Bronchial epithelial cell (primary cell): ENCODE measurements at regions not wholly inside any gene's neighbourhood (a gene's known extent, or its start where the extent isn't known, plus 50 kb on each side); places are given as distances from the start of the nearest gene placed in this dataset.

Experiments used
- DNase-seq: peaks from one replicate; pipeline ENCODE4 v3.0.0-alpha.2; 2010; ENCODE audit warnings: low read depth
- FAIRE-seq: peaks from 2 replicates; lab custom pipeline; 2011; peaks lifted over from hg19 to GRCh38; lab: Jason Lieb, UNC
- H3K27me3 ChIP-seq: 2 replicates; pipeline ENCODE4 v1.5.1; 2011; ENCODE audit warnings: low read length; ENCODE audit not compliant: control insufficient read depth, insufficient read depth
- H3K36me3 ChIP-seq: 2 replicates; pipeline ENCODE4 v1.5.1; 2011; ENCODE audit warnings: low read length; ENCODE audit not compliant: control insufficient read depth, insufficient read depth
- H3K4me3 ChIP-seq: 2 replicates; pipeline ENCODE4 v1.5.1; 2011; ENCODE audit warnings: mild to moderate bottlenecking, low read depth, low read length, control low read depth
- TF ChIP-seq, protein P1 (sequence below): IDR thresholded peaks from 2 replicates; pipeline ENCODE4 v1.5.1; 2011; ENCODE audit warnings: mild to moderate bottlenecking, moderate library complexity, low read length, control low read depth, inconsistent platforms; ENCODE audit not compliant: insufficient read depth, severe bottlenecking

DNA sequence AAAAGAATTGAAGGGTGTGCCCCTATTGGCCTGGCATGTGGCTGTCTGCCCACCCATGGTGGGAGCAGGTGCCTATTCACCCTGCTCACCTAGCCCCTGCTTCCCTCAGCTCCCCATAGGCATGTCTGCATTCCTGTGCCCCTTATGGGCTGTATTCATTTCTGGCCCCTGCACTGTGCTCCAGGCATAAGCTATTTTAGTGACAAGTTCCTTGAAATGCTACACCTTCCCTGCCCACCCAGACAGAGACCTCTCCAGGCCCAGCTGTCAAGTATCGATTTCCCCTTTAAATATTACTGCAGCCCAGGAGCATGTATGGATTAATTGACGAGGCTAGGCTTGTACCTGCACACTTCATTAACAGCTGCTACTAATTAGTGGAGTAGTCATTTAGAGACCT lies 235.4 kb downstream of the RPS24 start:
- FAIRE-seq, result no peak
- peaks cover 1% of the 10 kb centered on the region for H3K27me3 ChIP-seq
- no peak for DNase-seq
- H3K36me3 ChIP-seq, result no peaks in the 10 kb centered on the region
- TF ChIP-seq, protein P1, sequence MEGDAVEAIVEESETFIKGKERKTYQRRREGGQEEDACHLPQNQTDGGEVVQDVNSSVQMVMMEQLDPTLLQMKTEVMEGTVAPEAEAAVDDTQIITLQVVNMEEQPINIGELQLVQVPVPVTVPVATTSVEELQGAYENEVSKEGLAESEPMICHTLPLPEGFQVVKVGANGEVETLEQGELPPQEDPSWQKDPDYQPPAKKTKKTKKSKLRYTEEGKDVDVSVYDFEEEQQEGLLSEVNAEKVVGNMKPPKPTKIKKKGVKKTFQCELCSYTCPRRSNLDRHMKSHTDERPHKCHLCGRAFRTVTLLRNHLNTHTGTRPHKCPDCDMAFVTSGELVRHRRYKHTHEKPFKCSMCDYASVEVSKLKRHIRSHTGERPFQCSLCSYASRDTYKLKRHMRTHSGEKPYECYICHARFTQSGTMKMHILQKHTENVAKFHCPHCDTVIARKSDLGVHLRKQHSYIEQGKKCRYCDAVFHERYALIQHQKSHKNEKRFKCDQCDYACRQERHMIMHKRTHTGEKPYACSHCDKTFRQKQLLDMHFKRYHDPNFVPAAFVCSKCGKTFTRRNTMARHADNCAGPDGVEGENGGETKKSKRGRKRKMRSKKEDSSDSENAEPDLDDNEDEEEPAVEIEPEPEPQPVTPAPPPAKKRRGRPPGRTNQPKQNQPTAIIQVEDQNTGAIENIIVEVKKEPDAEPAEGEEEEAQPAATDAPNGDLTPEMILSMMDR, result no peak
- no peak overlapping the region for H3K4me3 ChIP-seq

GRCh38 chr10:78272329-78272728 lies 238.7 kb downstream of the RPS24 start:
- DNase-seq (no peak), FAIRE-seq (no peak)
- no peaks in the 10 kb centered on the region for H3K36me3 ChIP-seq
- H3K27me3 ChIP-seq, result no peaks in the 10 kb centered on the region
- H3K4me3 ChIP-seq, result no peak overlapping the region
- TF ChIP-seq, protein P1, result no peak

- no peak for FAIRE-seq
- TF ChIP-seq, protein P1, result no peak
- DNase-seq, result no peak
These were observed 240.8 kb downstream of the RPS24 start for GRCh38 chr10:78274491-78274890.

DNA sequence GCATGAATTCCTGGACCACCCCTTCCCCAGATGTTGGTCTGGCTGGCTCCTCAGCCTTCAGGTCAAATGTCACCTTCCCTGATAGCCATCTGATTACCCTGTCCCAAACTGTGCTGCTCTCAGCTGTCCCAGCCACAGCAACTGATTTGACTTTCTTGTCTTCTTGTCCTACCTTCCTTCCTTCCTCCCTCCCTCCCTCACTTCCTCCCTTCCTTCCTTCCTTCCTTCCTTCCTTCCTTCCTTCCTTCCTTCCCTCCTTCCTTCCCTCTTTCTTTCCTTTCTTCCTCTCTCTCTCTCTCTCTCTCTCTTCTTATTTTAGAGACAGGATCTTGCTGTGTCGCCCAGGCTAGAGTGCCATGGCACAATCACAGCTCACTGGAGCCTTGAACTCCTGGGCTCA lies 242.5 kb downstream of the RPS24 start:
- FAIRE-seq, result no peak
- no peak overlapping the region for H3K4me3 ChIP-seq
- DNase-seq, result no peak
- TF ChIP-seq, protein P1, result no peak
- H3K27me3 ChIP-seq, result peaks cover 2% of the 10 kb centered on the region
- no peaks in the 10 kb centered on the region for H3K36me3 ChIP-seq

More at GRCh38 chr10:78274491-78274890, 240.8 kb downstream of the RPS24 start:
- Histone ChIP-seq H3K4me3 (no peak overlapping the region), H3K36me3 (no peaks in the 10 kb centered on the region), H3K27me3 (no peaks in the 10 kb centered on the region)

DNA sequence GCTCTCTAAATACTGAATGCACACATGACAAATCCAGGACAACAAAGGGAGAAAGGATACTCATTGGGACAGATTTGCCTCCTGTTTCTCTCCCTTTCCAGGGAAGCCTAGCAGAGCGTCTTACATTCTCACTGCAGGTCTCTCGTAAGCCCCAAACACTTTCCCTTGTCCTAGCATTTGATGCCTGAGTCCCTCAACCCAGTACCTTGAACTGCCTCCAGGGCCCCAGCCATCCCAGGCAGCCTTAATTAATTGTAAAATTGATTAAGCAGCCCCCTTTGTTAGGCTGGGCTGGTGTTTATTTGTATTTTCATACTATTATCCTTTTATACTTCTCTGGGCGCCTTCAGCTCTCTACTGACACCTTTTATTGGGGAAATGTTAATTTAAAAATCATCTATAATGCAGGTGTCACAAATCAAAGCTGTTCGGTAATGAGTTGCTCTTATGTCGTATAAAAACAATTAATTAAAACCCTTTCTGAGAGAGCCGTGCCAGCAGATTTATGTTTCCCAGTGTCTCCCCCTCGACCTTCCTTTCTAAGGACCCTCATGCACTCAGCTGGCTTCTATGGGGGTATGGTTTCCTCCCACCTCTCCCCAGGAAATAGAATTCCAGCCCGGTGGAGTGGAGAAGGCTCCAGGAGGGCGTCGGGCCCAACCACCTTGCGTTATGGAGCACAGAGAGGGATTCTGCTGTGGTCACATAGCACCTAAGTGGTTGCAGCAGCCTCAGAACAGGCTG lies 243.8 kb downstream of the RPS24 start:
- Histone ChIP-seq H3K27me3 (peaks cover 2% of the 10 kb centered on the region), H3K4me3 (no peak overlapping the region), H3K36me3 (no peaks in the 10 kb centered on the region)
- TF ChIP-seq, protein P1, result no peak
- DNase-seq (no peak), FAIRE-seq (no peak)

DNA sequence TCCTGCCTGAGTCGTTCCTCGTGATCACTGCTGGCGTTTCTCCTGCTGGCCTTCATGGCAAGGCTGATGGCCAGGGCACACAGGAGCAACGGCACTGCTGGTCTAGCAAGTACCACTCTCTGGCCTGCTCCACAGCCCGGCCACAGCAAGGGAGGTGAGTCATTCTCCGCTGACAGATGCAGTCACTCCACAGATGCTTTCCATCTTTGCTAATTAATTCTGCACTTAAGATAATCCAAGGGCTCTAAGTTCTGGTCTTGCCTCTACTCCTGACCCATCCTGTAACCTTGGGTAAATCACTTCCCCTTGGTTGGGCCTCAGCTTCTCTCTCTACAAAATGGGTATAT lies 244.4 kb downstream of the RPS24 start:
- Histone ChIP-seq H3K36me3 (no peaks in the 10 kb centered on the region), H3K4me3 (no peak overlapping the region), H3K27me3 (peaks cover 2% of the 10 kb centered on the region)
- DNase-seq, result no peak
- no peak for FAIRE-seq
- TF ChIP-seq, protein P1, result no peak
